Kidney (tissue), 13 donors: ENCODE measurements at regions not wholly inside any gene's neighbourhood (a gene's known extent, or its start where the extent isn't known, plus 50 kb on each side); places are given as distances from the start of the nearest gene placed in this dataset.

ENCODE experiments used
- DNase-seq, 5 donors: peaks; one replicate each; pipeline ENCODE4 v3.0.0-alpha.2; 2013 to 2020
- FAIRE-seq: peaks from 2 replicates; lab custom pipeline; 2012; peaks lifted over from hg19 to GRCh38; lab: Jason Lieb, UNC
- H3K27ac ChIP-seq, 2 donors: one replicate each; pipeline ENCODE4 v1.7.0; 2013; ENCODE audit warnings: low read depth in 2 of 2, low read length in 2 of 2, inconsistent platforms in 1 of 2
- H3K27me3 ChIP-seq: one replicate; pipeline ENCODE4 v1.7.1; 2013; ENCODE audit warnings: low read length, inconsistent platforms; ENCODE audit not compliant: control insufficient read depth, insufficient read depth
- H3K36me3 ChIP-seq, 3 donors: one replicate each; pipeline versions ENCODE4 v1.7.0 to v1.7.1; 2013; ENCODE audit warnings: low read length in 3 of 3, control low read depth in 1 of 3, inconsistent platforms in 1 of 3; ENCODE audit not compliant: insufficient read depth in 3 of 3, control insufficient read depth in 2 of 3
- H3K4me1 ChIP-seq, 3 donors: one replicate each; pipeline versions ENCODE4 v1.7.0 to v1.7.1; 2013; ENCODE audit warnings: low read length in 3 of 3, inconsistent platforms in 1 of 3, low read depth in 1 of 3; ENCODE audit not compliant: control insufficient read depth in 2 of 3, insufficient read depth in 2 of 3
- H3K4me3 ChIP-seq, 3 donors: one replicate each; pipeline versions ENCODE4 v1.7.0 to v1.8.1; 2013; ENCODE audit warnings: low read length in 3 of 3, control low read depth in 1 of 3, inconsistent platforms in 1 of 3
- H3K9ac ChIP-seq, 3 donors: one replicate each; pipeline versions ENCODE4 v1.7.0 to v1.7.1; 2013; ENCODE audit warnings: low read length in 3 of 3, control low read depth in 1 of 3, inconsistent platforms in 1 of 3
- H3K9me3 ChIP-seq, 3 donors: one replicate each; pipeline versions ENCODE4 v1.7.0 to v1.7.1; 2013; ENCODE audit warnings: low read length in 3 of 3, control low read depth in 1 of 3, inconsistent platforms in 1 of 3; ENCODE audit not compliant: control insufficient read depth in 2 of 3, insufficient read depth in 1 of 3
- intact Hi-C: fragments of 100-400 bp; cut with DNase I; formaldehyde crosslinking; loops from one replicate; pipeline ENCODE4 v1.11.1; 2022
- TF ChIP-seq, protein P1 (sequence below): IDR thresholded peaks from 3 replicates; pipeline ENCODE4 v1.5.1; 2012; ENCODE audit warnings: mild to moderate bottlenecking, moderate library complexity, borderline replicate concordance; ENCODE audit not compliant: insufficient read depth; ENCODE audit errors: extremely low read depth
- donor health status: control.
- donor health status: control.
- donor health status: control.
- donor health status: control.
- donor health status: control.
- donor health status: DM: yes; HTN: yes; CAD: no.
- donor health status: Normal renal cell carcinoma (clear cell type).

DNA sequence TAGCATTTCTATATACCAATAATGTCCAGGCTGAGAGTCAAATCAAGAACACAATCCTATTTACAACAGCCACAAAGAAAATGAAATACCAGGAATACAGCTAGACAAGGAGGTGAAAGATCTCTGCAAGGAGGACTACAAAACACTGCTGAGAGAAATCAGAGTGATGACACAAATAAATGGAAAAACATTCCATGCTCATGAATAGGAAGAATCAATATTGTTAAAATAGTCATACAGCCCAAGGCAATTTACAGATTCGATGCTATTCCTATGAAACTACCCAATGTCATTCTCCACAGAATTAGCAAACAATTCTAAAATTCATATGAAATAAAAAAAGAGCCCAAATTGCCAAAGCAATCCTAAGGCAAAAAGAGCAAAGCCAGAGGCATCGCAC, 116.8 kb upstream of the ZNF32 start:
- Histone ChIP-seq H3K4me3 (no peak overlapping the region), H3K4me1 (no peaks in the 10 kb centered on the region), H3K9me3 (peaks cover 0 to 7% (median 0%) of the 10 kb centered on the region in 3 donors), H3K27ac (no peak overlapping the region), H3K9ac (no peak overlapping the region), H3K36me3 (no peaks in the 10 kb centered on the region), H3K27me3 (no peaks in the 10 kb centered on the region)
- no peak for FAIRE-seq
- TF ChIP-seq, protein P1, sequence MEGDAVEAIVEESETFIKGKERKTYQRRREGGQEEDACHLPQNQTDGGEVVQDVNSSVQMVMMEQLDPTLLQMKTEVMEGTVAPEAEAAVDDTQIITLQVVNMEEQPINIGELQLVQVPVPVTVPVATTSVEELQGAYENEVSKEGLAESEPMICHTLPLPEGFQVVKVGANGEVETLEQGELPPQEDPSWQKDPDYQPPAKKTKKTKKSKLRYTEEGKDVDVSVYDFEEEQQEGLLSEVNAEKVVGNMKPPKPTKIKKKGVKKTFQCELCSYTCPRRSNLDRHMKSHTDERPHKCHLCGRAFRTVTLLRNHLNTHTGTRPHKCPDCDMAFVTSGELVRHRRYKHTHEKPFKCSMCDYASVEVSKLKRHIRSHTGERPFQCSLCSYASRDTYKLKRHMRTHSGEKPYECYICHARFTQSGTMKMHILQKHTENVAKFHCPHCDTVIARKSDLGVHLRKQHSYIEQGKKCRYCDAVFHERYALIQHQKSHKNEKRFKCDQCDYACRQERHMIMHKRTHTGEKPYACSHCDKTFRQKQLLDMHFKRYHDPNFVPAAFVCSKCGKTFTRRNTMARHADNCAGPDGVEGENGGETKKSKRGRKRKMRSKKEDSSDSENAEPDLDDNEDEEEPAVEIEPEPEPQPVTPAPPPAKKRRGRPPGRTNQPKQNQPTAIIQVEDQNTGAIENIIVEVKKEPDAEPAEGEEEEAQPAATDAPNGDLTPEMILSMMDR = no peak
- no peak for DNase-seq
- intact Hi-C loops = no loop called here

DNA sequence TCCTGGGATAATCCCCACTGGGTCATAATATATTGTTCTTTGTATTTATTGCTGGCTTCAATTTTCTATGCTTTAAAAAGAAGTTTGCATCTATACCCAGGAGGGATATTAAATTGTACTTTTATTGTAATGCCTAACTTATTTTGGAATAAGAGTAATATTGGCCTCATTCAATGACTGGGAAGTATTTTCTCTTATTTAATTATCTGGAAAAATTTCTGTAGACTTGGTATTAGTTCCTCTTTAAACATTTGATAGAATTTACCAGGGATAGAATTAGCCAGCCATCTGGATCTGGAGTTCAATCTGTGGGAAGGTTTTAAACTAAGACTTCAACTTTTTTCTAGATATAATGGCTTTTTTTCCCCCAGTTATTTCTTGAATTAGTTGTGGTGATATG, 115.2 kb upstream of the ZNF32 start:
- H3K27ac ChIP-seq = no peak overlapping the region
- H3K9me3 ChIP-seq = peaks cover 0 to 7% (median 0%) of the 10 kb centered on the region in 3 donors
- no peaks in the 10 kb centered on the region for H3K4me1 ChIP-seq
- intact Hi-C loops = no loop called here
- DNase-seq (no peak), FAIRE-seq (no peak)
- H3K27me3 ChIP-seq = no peaks in the 10 kb centered on the region
- no peaks in the 10 kb centered on the region for H3K36me3 ChIP-seq
- H3K9ac ChIP-seq = no peak overlapping the region
- no peak overlapping the region for H3K4me3 ChIP-seq
- TF ChIP-seq, protein P1 = no peak

DNA sequence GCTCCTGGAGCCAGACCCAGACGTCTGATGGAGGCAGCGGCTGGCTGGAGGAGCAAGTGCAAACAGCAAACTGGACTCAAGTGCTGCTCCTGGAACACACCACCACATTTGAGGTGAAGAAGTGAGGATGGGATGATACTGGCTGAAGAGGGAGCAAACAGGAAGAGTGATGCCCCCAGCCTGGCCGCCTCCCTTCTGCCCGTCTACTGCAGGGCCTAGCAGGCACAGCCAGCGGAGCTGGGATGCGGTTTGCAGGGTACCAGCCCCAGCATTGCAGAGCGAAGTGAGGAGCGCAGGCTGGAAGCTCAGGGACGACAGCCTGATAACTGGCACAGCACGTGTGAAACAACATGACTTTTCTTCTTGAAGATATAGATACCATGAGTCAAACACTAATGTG, 111.8 kb upstream of the ZNF32 start:
- no peaks in the 10 kb centered on the region for H3K4me1 ChIP-seq
- TF ChIP-seq, protein P1 = no peak
- H3K9ac ChIP-seq = no peak overlapping the region
- H3K27me3 ChIP-seq = no peaks in the 10 kb centered on the region
- H3K9me3 ChIP-seq = no peaks in the 10 kb centered on the region
- intact Hi-C loops = no loop called here
- no peak overlapping the region for H3K4me3 ChIP-seq
- FAIRE-seq = no peak
- H3K36me3 ChIP-seq = no peaks in the 10 kb centered on the region
- no peak for DNase-seq
- no peak overlapping the region for H3K27ac ChIP-seq

DNA sequence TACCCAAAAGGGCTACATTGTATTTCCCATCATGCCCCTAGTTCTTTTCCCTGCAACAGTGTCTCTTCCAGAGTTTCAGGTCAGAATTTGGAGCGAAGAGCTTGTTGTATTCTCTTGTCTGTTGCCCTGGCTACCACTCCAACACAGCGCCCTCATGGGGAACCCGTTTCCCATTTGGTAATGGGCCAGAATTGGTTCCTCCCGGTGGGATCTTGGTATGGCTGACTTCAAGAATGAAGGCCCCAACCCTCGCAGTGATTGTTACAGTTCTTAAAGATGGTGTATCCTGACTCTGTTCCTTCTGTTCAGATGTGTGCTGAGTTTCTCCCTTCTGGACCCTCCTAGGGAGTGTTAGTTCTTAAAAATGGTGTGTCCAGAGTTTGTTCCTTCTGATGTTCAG, 110.5 kb upstream of the ZNF32 start:
- FAIRE-seq (no peak), DNase-seq (no peak)
- H3K9ac ChIP-seq = no peak overlapping the region
- no peak overlapping the region for H3K4me3 ChIP-seq
- no peaks in the 10 kb centered on the region for H3K4me1 ChIP-seq
- intact Hi-C loops = no loop called here
- no peaks in the 10 kb centered on the region for H3K27me3 ChIP-seq
- no peaks in the 10 kb centered on the region for H3K9me3 ChIP-seq
- no peak overlapping the region for H3K27ac ChIP-seq
- no peaks in the 10 kb centered on the region for H3K36me3 ChIP-seq
- TF ChIP-seq, protein P1 = no peak
